H1 (cell line): ENCODE measurements at regions not wholly inside any gene's neighbourhood (a gene's known extent, or its start where the extent isn't known, plus 50 kb on each side); places are given as distances from the start of the nearest gene placed in this dataset.

Experiments used
- CTCF ChIA-PET: fragments of 300-600 bp; sonication (Branson Sonifier 250); formaldehyde crosslinking; loops from one replicate; lab custom pipeline; 2021; ENCODE audit not compliant: partially characterized antibody; lab: Charles Lee
- POLR2A ChIA-PET: fragments of 300-600 bp; sonication (Branson Sonifier 250); formaldehyde crosslinking; loops from one replicate; lab custom pipeline; 2021; ENCODE audit warnings: inconsistent platforms; ENCODE audit not compliant: partially characterized antibody; lab: Charles Lee
- DNase-seq, 2 experiments: peaks; one replicate each; pipeline versions ENCODE4 v3.0.0 to v3.0.0-alpha.2; 2010 to 2022; ENCODE audit warnings: low spot score in 2 of 2, low read depth in 1 of 2, mixed read lengths in 1 of 2
- FAIRE-seq: peaks from 2 replicates; lab custom pipeline; 2011; peaks lifted over from hg19 to GRCh38; lab: Jason Lieb, UNC
- H2AFZ ChIP-seq: 2 replicates; pipeline ENCODE4 v1.8.1; 2012; ENCODE audit warnings: low read length, inconsistent platforms
- H2AK5ac ChIP-seq: 2 replicates; pipeline ENCODE4 v1.6.1; 2013; ENCODE audit warnings: low read depth, low read length
- H2BK120ac ChIP-seq: replicated peaks from 2 replicates; pipeline ENCODE3; 2013; ENCODE audit warnings: low read depth, low read length, inconsistent platforms
- H2BK12ac ChIP-seq: 2 replicates; pipeline ENCODE4 v1.6.1; 2013; ENCODE audit warnings: low read depth, low read length
- H2BK15ac ChIP-seq: 2 replicates; pipeline ENCODE4 v1.6.1; 2013; ENCODE audit warnings: low read length
- H2BK20ac ChIP-seq: 2 replicates; pipeline ENCODE4 v1.6.1; 2013; ENCODE audit warnings: low read length
- H2BK5ac ChIP-seq: 2 replicates; pipeline ENCODE4 v1.6.1; 2013; ENCODE audit warnings: low read depth, low read length
- H3K14ac ChIP-seq: 2 replicates; pipeline ENCODE4 v1.6.1; 2013; ENCODE audit warnings: inconsistent platforms; ENCODE audit not compliant: insufficient read length
- H3K18ac ChIP-seq: 2 replicates; pipeline ENCODE4 v1.6.1; 2013; ENCODE audit warnings: low read length; ENCODE audit errors: extremely low read depth
- H3K23ac ChIP-seq: 2 replicates; pipeline ENCODE4 v1.6.1; 2013; ENCODE audit warnings: inconsistent platforms; ENCODE audit not compliant: insufficient read length
- H3K23me2 ChIP-seq: 2 replicates; pipeline ENCODE4 v1.6.1; 2013; ENCODE audit warnings: low read depth, low read length
- H3K27ac ChIP-seq: 2 replicates; pipeline ENCODE4 v1.6.1; 2011; ENCODE audit warnings: low read depth, low read length, inconsistent platforms
- H3K27me3 ChIP-seq, 4 experiments: replicated peaks in 1 of 4; 1 replicate in 1 of 4; 2 replicates in 3 of 4; pipeline versions ENCODE4 v1.6.1 to v1.8.1; 2011 to 2013; ENCODE audit warnings: low read length in 3 of 4, mild to moderate bottlenecking in 3 of 4, inconsistent platforms in 2 of 4, mixed read lengths in 2 of 4, moderate library complexity in 1 of 4; ENCODE audit not compliant: control insufficient read depth in 3 of 4, insufficient read depth in 3 of 4; ENCODE audit errors: extremely low read depth in 1 of 4
- H3K36me3 ChIP-seq, 4 experiments: 2 replicates each; pipeline versions ENCODE4 v1.6.1 to v1.8.1; 2011 to 2013; ENCODE audit warnings: mild to moderate bottlenecking in 4 of 4, low read length in 3 of 4, moderate library complexity in 2 of 4, control low read depth in 1 of 4, inconsistent platforms in 1 of 4; ENCODE audit not compliant: insufficient read depth in 4 of 4, control insufficient read depth in 2 of 4
- H3K4ac ChIP-seq: replicated peaks from 2 replicates; pipeline ENCODE3; 2013; ENCODE audit warnings: low read length, low read depth, mixed read lengths, inconsistent platforms; ENCODE audit not compliant: insufficient read length
- H3K4me1 ChIP-seq, 4 experiments: replicated peaks in 1 of 4; 1 replicate in 1 of 4; 2 replicates in 3 of 4; pipeline versions ENCODE4 v1.6.1 to v1.8.1; 2011 to 2013; ENCODE audit warnings: low read length in 3 of 4, inconsistent platforms in 2 of 4, mixed read lengths in 1 of 4; ENCODE audit not compliant: insufficient read depth in 4 of 4, control insufficient read depth in 3 of 4
- H3K4me2 ChIP-seq, 2 experiments: 2 replicates each; pipeline versions ENCODE4 v1.6.1 to v1.8.1; 2011 to 2013; ENCODE audit warnings: low read depth in 2 of 2, low read length in 2 of 2, control low read depth in 1 of 2, inconsistent platforms in 1 of 2, mild to moderate bottlenecking in 1 of 2; ENCODE audit not compliant: insufficient read depth in 1 of 2
- H3K4me3 ChIP-seq, 4 experiments: fragments of 200-600, 300-600 bp in 1 of 4; sonication (generic), shearing (Covaris generic), sonication (Bioruptor Twin) in 1 of 4; 2 replicates each; pipeline versions ENCODE4 v1.5.1 to v1.8.1; 2011 to 2016; ENCODE audit warnings: low read length in 4 of 4, low read depth in 3 of 4, control low read depth in 2 of 4, inconsistent platforms in 2 of 4, mild to moderate bottlenecking in 2 of 4, mixed read lengths in 1 of 4, moderate library complexity in 1 of 4; ENCODE audit not compliant: insufficient read depth in 2 of 4; ENCODE audit errors: extremely low read depth in 1 of 4
- H3K56ac ChIP-seq: replicated peaks from 2 replicates; pipeline ENCODE3; 2013; ENCODE audit warnings: low read depth, mild to moderate bottlenecking, mixed read lengths, low read length, inconsistent platforms; ENCODE audit not compliant: insufficient read length
- H3K79me1 ChIP-seq: 2 replicates; pipeline ENCODE4 v1.6.1; 2013; ENCODE audit warnings: low read depth, low read length, control low read depth
- H3K79me2 ChIP-seq, 2 experiments: 2 replicates each; pipeline versions ENCODE4 v1.6.1 to v1.8.1; 2012 to 2013; ENCODE audit warnings: low read length in 2 of 2, mild to moderate bottlenecking in 2 of 2, inconsistent platforms in 1 of 2; ENCODE audit not compliant: insufficient read depth in 2 of 2, control insufficient read depth in 1 of 2
- H3K9ac ChIP-seq, 4 experiments: replicated peaks in 1 of 4; 1 replicate in 1 of 4; 2 replicates in 3 of 4; pipeline versions ENCODE4 v1.6.1 to v1.8.1; 2011 to 2013; ENCODE audit warnings: low read depth in 3 of 4, low read length in 3 of 4, control low read depth in 2 of 4, mild to moderate bottlenecking in 2 of 4, moderate library complexity in 2 of 4, inconsistent platforms in 1 of 4; ENCODE audit errors: extremely low read depth in 1 of 4
- H3K9me3 ChIP-seq, 2 experiments: 2 replicates each; pipeline versions ENCODE4 v1.6.1 to v1.8.1; 2012 to 2013; ENCODE audit warnings: mild to moderate bottlenecking in 2 of 2, moderate library complexity in 2 of 2, control low read depth in 1 of 2, inconsistent platforms in 1 of 2, low read depth in 1 of 2, low read length in 1 of 2, mixed read lengths in 1 of 2; ENCODE audit not compliant: insufficient read depth in 2 of 2
- H4K20me1 ChIP-seq, 2 experiments: replicated peaks in 1 of 2; 2 replicates each; pipeline versions ENCODE3 to v1.8.1; 2011 to 2013; ENCODE audit warnings: inconsistent platforms in 2 of 2, low read length in 2 of 2, mild to moderate bottlenecking in 1 of 2; ENCODE audit not compliant: insufficient read depth in 2 of 2, control insufficient read depth in 1 of 2
- H4K5ac ChIP-seq: 2 replicates; pipeline ENCODE4 v1.6.1; 2013; ENCODE audit warnings: low read length, low read depth, mixed read lengths, inconsistent platforms; ENCODE audit not compliant: insufficient read length
- H4K8ac ChIP-seq: 2 replicates; pipeline ENCODE4 v1.8.0; 2013; ENCODE audit warnings: mild to moderate bottlenecking, moderate library complexity, low read length, inconsistent platforms; ENCODE audit not compliant: insufficient read depth; ENCODE audit errors: extremely low read depth
- H4K91ac ChIP-seq: replicated peaks from 2 replicates; pipeline ENCODE3; 2013; ENCODE audit warnings: low read length, mixed read lengths, inconsistent platforms; ENCODE audit not compliant: insufficient read length
- ATF2 ChIP-seq: IDR thresholded peaks from 2 replicates; pipeline ENCODE4 v1.6.1; 2012; ENCODE audit warnings: low read length, inconsistent platforms
- BACH1 ChIP-seq: IDR thresholded peaks from 2 replicates; pipeline ENCODE4 v1.6.1; 2012; ENCODE audit warnings: low read length, improper control_type of control experiment
- CBX5 ChIP-seq: fragments of 300-800, 300-1000 bp; sonication (generic); IDR thresholded peaks from 2 replicates; pipeline ENCODE4 v1.7.1; 2016; ENCODE audit warnings: antibody characterized with exemption, low read length, low read depth
- CBX8 ChIP-seq: fragments of 300-800, 300-1000 bp; sonication (generic); IDR thresholded peaks from 2 replicates; pipeline ENCODE4 v1.7.1; 2016; ENCODE audit warnings: low read depth, low read length, borderline replicate concordance
- EGR1 ChIP-seq: IDR thresholded peaks from 2 replicates; pipeline ENCODE4 v1.6.1; 2011; ENCODE audit warnings: low read depth, low read length, borderline replicate concordance
- FOSL1 ChIP-seq: IDR thresholded peaks from 2 replicates; pipeline ENCODE4 v1.6.1; 2011; ENCODE audit warnings: mild to moderate bottlenecking, low read depth, low read length, moderate library complexity; ENCODE audit not compliant: insufficient read depth
- MAFK ChIP-seq: IDR thresholded peaks from 2 replicates; pipeline ENCODE4 v1.6.1; 2012; ENCODE audit warnings: low read depth, mild to moderate bottlenecking, improper control_type of control experiment, low read length
- POLR2A ChIP-seq, 2 experiments: IDR thresholded peaks; 1 replicate in 1 of 2; 2 replicates in 1 of 2; pipeline ENCODE4 v1.6.1; 2011; ENCODE audit warnings: low read depth in 2 of 2, low read length in 2 of 2, mild to moderate bottlenecking in 2 of 2; ENCODE audit errors: control extremely low read depth in 1 of 2
- POU5F1 ChIP-seq: IDR thresholded peaks from 2 replicates; pipeline ENCODE4 v1.6.1; 2011; ENCODE audit warnings: low read depth, mild to moderate bottlenecking, low read length, moderate library complexity
- SIRT6 ChIP-seq: IDR thresholded peaks from one replicate; pipeline ENCODE4 v1.7.1; 2012; ENCODE audit warnings: low read length, inconsistent platforms
- SRF ChIP-seq: IDR thresholded peaks from 2 replicates; pipeline ENCODE4 v1.6.1; 2011; ENCODE audit warnings: mild to moderate bottlenecking, low read depth, low read length, moderate library complexity
- SUZ12 ChIP-seq: fragments of 200-600 bp; sonication (generic); IDR thresholded peaks from 2 replicates; pipeline ENCODE4 v1.6.1; 2012; ENCODE audit warnings: mild to moderate bottlenecking, inconsistent platforms, low read length, moderate library complexity, mixed read lengths
- TAF1 ChIP-seq: IDR thresholded peaks from 2 replicates; pipeline ENCODE4 v1.6.1; 2011; ENCODE audit warnings: mild to moderate bottlenecking, low read depth, low read length
- TAF7 ChIP-seq: optimal IDR thresholded peaks from 2 replicates; pipeline ENCODE3; 2011; ENCODE audit warnings: low read depth, mild to moderate bottlenecking, inconsistent platforms, low read length, moderate library complexity, borderline replicate concordance
- WGBS, 2 experiments: shearing (Covaris generic) in 1 of 2; methylation state at CpG; one replicate each; pipeline versions ENCODE4 v1.1.6 to v1.1.7; 2013 to 2015; ENCODE audit warnings: low lambda C conversion rate in 2 of 2, mixed read lengths in 2 of 2, inconsistent platforms in 1 of 2, low coverage in 1 of 2, missing lambda C conversion rate in 1 of 2; ENCODE audit not compliant: insufficient replicate concordance in 2 of 2, insufficient coverage in 1 of 2, insufficient read length in 1 of 2; ENCODE audit errors: extremely low coverage in 1 of 2, missing lambda C conversion rate in 1 of 2; 5-methylcytosine and 5-hydroxymethylcytosine counted together

- Histone ChIP-seq H3K79me2 (no peaks in the 10 kb centered on the region), H3K4ac (no peak overlapping the region), H3K9me3 (no peaks in the 10 kb centered on the region; a peak in 1 of 4 replicates), H3K9ac (no peak overlapping the region), H2BK15ac (no peak overlapping the region), H4K91ac (no peak overlapping the region), H2BK20ac (no peak overlapping the region), H2BK5ac (no peak overlapping the region), H2BK12ac (no peak overlapping the region), H3K23ac (no peak overlapping the region), H3K4me1 (peaks cover 0 to 4% (median 0%) of the 10 kb centered on the region in 4 experiments; a peak in 1 of 7 replicates), H3K18ac (no peak overlapping the region), H3K27ac (no peak overlapping the region), H4K8ac (no peak overlapping the region), H2BK120ac (no peak overlapping the region), H3K27me3 (no peaks in the 10 kb centered on the region), H3K79me1 (no peaks in the 10 kb centered on the region), H2AFZ (no peak overlapping the region), H3K23me2 (no peaks in the 10 kb centered on the region), H3K14ac (no peak overlapping the region), H4K20me1 (no peaks in the 10 kb centered on the region), H2AK5ac (no peak overlapping the region), H4K5ac (no peak overlapping the region), H3K56ac (no peak overlapping the region), H3K36me3 (no peaks in the 10 kb centered on the region), H3K4me3 (no peak overlapping the region), H3K4me2 (no peak overlapping the region)
- no peak for TF ChIP-seq POU5F1
- no peak for TF ChIP-seq SUZ12
- no peak for TF ChIP-seq EGR1
- no peak for TF ChIP-seq FOSL1
- no peak for TF ChIP-seq BACH1
- TF ChIP-seq ATF2: no peak
- no peak for TF ChIP-seq TAF1
- no peak for TF ChIP-seq CBX5
- TF ChIP-seq SRF: no peak
- no peak for TF ChIP-seq MAFK
- no peak for TF ChIP-seq SIRT6
- TF ChIP-seq TAF7: no peak
- TF ChIP-seq CBX8: no peak
- no peak for TF ChIP-seq POLR2A (IDR thresholded peaks at IDR 0.05; ENCODE audit: control extremely low read depth in 1 of 2, low read depth in 2 of 2, low read length in 2 of 2)
- POLR2A ChIA-PET: no interaction called here
- FAIRE-seq (no peak), DNase-seq (no peak)
- CTCF ChIA-PET: interaction anchor here (1.1 kb wide), 1 partner anchor 22 kb away, joined by 3 read pairs; no protein-coding TSS in a partner anchor
- 89% methylated on average over 5 of the region's 5 CpGs; no CpG with 5 or more reads in 1 of the 2 experiments for WGBS, 2 experiments
Measured at GRCh38 chr4:138627096-138627495, 384.9 kb upstream of the SLC7A11 start.
